Activated CD4-positive, CD25-positive, alpha-beta regulatory T cell treated with anti-CD3 and anti-CD28 coated beads, Interleukin-2, amount 50 U/mL, for 72 hours (primary cell): ENCODE measurements at regions not wholly inside any gene's neighbourhood (a gene's known extent, or its start where the extent isn't known, plus 50 kb on each side); places are given as distances from the start of the nearest gene placed in this dataset.
A peak's percentile ranks its signal among the peaks of the same experiment; 100 is the strongest.
"Not testable (repeated sequence)": the region's sequence is repeated elsewhere in the genome, so short reads cannot be mapped to it uniquely, and the experiment has no call there.

Experiments
- DNase-seq: peaks from one replicate; pipeline ENCODE4 v3.0.0; 2021

- no peak for DNase-seq
These were observed 66.0 kb upstream of the PAX7 start for GRCh38 chr1:18564676-18565075.

DNA sequence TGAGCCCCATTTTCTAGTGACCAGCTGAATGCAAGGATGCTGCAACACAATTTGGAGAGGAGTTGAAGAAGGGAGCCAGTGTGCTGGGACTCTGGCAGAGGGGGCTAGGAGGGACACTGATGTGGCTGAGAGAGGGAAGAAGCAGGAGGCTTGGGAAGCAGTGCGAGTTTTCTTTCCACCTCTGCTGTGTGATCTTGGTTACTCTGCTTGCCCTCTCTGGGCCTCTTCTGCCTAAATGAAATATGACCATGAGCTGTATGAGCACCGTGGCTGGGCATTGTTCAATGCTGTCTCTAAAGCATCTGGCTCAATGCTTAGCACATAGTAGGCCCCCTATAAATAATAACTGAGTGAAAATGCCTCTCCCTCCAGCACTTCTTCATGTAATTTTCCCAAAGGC lies 65.3 kb upstream of the PAX7 start:
- no peak for DNase-seq

DNA sequence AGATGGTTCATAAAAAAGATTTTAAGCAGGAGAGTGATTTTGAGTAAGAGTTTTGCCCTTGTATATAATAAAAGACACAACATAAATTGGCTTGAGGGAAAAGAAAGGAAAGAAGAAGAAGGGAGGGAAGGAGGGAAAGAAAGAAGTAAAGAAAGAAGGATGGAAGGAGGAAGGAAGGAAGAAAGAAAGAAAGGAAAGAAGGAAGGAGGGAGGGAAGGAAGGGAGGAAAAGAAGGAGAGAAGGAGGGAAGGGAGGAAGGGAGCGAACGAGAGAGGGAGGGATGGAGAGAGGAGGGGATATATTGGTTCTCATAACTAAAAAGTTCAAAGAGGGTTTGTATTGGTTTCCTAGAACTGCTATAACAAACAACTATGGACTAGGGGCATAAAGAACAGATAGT lies 62.2 kb upstream of the PAX7 start:
- DNase-seq = no peak

GRCh38 chr1:18569251-18569650 lies 61.4 kb upstream of the PAX7 start:
- DNase-seq = no peak

DNA sequence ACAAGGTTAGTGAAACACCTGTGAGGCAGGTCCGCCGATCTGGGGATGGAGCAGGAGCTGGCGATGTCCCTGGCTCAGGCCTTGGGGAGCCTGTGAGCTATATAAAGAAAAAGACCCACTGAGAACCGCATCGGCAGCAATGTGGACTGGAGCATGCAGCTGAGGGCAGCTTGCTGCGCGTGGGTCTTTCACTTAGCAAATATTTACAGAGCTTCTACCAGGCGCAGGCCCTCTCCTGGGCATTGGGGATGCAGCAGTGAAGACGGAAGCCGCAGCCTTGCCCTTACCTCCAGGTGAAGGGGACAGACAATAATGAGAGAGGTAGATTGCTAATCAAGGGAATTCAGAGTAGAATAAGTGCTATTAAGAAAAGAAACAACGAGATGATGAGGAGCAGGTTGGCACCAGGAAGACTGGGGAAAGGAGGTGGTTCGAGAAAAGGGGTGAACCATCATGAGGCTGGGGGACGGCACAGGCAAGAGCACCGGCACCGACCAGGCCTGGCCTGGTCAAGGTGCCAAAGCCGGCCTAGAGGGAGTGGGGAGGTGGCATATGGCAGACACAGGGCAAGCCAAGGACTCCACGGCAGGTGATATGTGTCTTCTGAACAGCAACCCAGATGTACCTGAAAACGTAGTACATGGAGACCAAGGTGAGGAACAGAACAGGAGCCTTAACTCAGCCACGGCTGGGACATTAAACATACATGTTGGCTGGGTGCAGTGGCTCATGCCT lies 60.7 kb upstream of the PAX7 start:
- no peak for DNase-seq

GRCh38 chr1:18571275-18571674 lies 59.4 kb upstream of the PAX7 start:
- no peak for DNase-seq

GRCh38 chr1:18572022-18572880 lies 58.4 kb upstream of the PAX7 start:
- DNase-seq = no peak

DNA sequence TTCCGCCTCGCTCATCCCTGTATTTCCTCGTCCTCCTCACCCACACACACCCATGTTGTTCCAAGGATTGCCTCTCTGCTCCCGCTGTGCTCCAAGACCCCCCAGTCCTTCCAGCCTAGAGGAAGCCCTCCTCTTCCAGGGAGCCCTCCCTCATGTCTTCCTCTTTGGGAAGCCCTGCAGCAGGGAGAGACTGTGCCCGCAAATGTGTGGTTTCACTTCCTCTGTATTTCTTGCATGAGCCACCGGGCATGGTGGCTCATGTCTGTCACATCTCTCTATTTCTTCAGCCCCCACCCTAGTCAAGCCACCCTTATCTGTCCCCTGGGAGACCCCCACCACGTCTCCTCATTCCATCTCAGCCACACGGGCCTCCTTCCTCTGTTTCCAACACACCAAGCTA lies 57.5 kb upstream of the PAX7 start:
- DNase-seq = no peak

DNA sequence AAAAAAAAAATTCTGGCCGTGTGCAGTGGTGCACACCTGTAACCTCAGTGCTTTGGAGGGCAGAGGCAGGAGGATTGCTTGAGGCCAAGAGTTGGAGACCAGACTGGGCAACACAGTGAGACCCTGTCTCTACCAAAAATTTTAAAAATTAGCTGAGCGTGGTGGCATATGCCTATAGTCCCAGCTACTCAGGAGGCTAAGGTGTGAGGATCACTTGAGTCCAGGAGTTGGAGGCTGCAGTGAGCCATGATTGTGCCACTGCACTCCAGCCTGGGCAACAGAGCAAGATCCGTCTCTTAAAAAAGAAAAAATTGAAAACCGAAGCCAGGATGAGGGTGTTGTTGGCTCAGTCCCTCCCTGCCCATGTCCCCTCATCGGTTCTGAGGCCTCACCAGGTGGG lies 55.9 kb upstream of the PAX7 start:
- DNase-seq = no peak

DNA sequence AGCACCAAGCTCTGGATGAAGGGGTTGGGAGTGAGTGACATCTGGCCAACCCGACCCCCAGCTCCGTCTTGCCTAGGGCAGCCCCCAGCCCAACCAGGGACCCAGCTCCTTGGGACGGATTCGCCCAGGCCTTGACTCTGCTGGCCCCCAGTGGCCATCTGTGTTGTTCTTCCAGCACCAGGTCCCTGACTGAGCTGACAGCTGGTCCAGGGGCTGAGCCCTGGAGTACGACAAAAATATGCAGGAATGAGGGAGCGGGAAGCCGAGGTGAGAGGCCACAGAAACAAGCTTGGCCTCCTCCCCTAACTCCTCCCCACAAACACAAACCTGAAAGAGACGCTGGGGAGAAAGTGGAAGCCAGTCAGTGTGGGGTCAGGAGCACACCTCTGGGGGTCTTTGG lies 55.0 kb upstream of the PAX7 start:
- DNase-seq = peak; percentile 65

DNA sequence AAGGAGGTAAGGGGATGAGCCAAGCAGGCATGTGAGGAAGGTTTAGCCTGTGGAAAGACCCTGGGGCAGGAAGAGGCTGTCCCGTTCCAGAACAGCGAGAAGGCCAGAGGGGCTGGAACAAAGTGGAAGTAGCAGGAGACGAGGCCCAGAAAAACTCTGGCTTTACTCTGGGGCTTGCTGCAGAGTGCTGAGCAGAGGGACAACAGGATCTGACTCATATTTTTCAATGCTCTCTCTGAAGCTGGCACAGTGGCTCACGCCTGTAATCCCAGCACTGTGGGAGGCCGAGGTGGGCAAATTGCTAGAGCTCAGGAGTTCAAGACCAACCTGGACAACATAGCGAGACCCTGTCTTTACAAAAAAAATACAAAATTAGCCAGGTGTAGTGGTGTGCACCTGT lies 52.4 kb upstream of the PAX7 start:
- no peak for DNase-seq

DNA sequence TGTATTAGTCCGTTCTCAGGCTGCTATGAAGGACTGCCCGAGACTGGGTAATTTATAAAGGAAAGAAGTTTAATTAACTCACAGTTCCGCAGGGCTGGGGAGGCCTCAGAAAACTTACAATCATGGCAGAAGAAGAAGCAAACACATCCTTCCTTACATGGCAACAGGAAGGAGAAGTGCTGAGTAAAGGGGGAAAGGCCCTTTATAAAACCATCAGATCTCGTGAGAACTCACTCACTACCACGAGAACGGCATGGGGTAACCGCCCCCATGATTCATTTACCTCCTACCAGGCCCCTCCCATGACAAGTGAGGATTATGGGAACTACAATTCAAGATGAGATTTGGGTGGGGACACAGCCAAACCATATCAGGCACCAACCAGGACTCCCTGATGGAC lies 51.4 kb upstream of the PAX7 start:
- not testable (repeated sequence) for DNase-seq

GRCh38 chr1:18580047-18580446 lies 50.6 kb upstream of the PAX7 start:
- no peak for DNase-seq

DNA sequence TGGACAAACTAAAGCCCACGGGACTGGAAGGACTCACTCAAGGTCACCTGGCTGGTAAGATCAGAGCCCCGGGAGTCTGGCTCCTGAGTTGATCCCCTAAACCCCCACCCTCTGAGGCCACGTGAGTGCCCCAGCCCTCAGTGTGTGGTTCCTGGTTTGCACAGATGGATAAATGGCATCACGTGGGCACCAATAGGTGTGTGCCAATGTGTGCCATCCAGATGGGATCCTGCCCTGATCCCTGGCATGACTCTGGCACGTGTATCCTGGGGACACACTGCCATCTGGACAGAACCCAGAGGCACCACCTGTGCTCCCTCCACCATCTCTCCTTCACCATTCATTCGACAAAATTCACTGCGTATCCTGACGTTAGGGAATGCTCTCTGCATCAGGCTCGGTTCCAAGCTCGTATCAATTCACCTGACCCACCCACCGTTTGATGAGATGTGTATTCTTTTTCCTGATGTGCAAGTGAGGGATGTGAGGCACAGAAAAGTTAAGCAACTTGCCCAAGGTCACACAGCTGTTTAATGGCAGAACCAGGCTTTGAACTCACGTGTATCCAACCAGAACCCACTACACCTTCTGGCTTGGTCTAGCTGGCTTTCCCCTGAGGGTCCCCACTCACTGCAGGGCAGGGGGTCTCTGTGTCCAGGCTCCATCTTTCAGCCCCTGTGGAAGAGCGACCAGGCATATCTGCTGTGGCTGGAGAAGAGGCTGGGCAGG lies 49.8 kb upstream of the PAX7 start:
- DNase-seq = no peak
